Adrenal gland (tissue), 5 donors: ENCODE measurements at regions not wholly inside any gene's neighbourhood (a gene's known extent, or its start where the extent isn't known, plus 50 kb on each side); places are given as distances from the start of the nearest gene placed in this dataset.

Experiments used
- CTCF ChIP-seq, 6 experiments: fragments of 450-650 bp in 4 of 6; fragments of 200-600 bp in 2 of 6; sonication (generic) in 1 of 6; IDR thresholded peaks; 1 replicate in 5 of 6; 2 replicates in 1 of 6; pipeline versions ENCODE4 v1.5.1 to v1.8.0; 2016 to 2021; ENCODE audit warnings: antibody characterized with exemption in 6 of 6, mild to moderate bottlenecking in 2 of 6, moderate library complexity in 1 of 6
- POLR2A ChIP-seq, 2 donors: fragments of 450-650 bp; IDR thresholded peaks; one replicate each; pipeline ENCODE4 v1.6.1; 2017; ENCODE audit warnings: antibody characterized with exemption in 2 of 2, mild to moderate bottlenecking in 2 of 2, moderate library complexity in 1 of 2
- donor health status: DM: no; HTN: no; CAD: no.

GRCh38 chr4:138898282-138898681, 117.3 kb upstream of the NOCT start:
- TF ChIP-seq CTCF (IDR thresholded peaks at IDR 0.05), result no peak
- TF ChIP-seq POLR2A (IDR thresholded peaks at IDR 0.05), result no peak
